ENCODE measurements at regions not wholly inside any gene's neighbourhood (a gene's known extent, or its start where the extent isn't known, plus 50 kb on each side); places are given as distances from the start of the nearest gene placed in this dataset.

DNA sequence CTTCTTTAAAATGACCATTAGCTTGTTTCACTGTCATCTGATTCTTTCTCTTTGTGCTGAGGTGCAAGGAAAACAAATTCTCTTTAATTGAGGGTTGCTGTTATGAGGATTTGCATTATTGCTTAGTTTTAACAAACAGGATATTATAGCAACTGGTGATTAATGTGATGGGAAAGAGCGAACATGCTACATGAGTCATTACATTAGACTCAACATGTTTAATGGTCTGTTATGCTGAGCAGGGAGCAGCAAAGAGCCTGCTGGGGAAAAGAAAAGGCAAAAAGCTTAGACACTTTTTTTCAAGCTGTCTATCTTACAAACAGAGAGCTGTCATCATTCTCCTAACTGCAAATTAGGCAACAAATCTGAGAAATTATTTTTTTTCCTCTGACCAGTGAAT is 230.5 kb upstream of the LCORL start:
- TF ChIP-seq GLIS3 (CRISPR knock-in tag; IDR thresholded peaks at IDR 0.05) (no peak), ZNF8 (CRISPR knock-in tag; IDR thresholded peaks at IDR 0.05) (no peak), ESRRG (CRISPR knock-in tag; IDR thresholded peaks at IDR 0.05) (no peak), ARNTL (CRISPR knock-in tag; IDR thresholded peaks at IDR 0.05; ENCODE audit: borderline replicate concordance, low read depth) (no peak), PPARA (CRISPR knock-in tag; IDR thresholded peaks at IDR 0.05; ENCODE audit: borderline replicate concordance) (no peak), TCF4 (CRISPR knock-in tag; IDR thresholded peaks at IDR 0.05; ENCODE audit: borderline replicate concordance) (no peak), ZC3H10 (CRISPR knock-in tag; IDR thresholded peaks at IDR 0.05) (no peak)
- TF ChIP-seq, protein P1, sequence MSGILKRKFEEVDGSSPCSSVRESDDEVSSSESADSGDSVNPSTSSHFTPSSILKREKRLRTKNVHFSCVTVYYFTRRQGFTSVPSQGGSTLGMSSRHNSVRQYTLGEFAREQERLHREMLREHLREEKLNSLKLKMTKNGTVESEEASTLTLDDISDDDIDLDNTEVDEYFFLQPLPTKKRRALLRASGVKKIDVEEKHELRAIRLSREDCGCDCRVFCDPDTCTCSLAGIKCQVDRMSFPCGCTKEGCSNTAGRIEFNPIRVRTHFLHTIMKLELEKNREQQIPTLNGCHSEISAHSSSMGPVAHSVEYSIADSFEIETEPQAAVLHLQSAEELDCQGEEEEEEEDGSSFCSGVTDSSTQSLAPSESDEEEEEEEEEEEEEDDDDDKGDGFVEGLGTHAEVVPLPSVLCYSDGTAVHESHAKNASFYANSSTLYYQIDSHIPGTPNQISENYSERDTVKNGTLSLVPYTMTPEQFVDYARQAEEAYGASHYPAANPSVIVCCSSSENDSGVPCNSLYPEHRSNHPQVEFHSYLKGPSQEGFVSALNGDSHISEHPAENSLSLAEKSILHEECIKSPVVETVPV (CRISPR knock-in tag; IDR thresholded peaks at IDR 0.05), result no peak
- no peak for ATAC-seq

DNA sequence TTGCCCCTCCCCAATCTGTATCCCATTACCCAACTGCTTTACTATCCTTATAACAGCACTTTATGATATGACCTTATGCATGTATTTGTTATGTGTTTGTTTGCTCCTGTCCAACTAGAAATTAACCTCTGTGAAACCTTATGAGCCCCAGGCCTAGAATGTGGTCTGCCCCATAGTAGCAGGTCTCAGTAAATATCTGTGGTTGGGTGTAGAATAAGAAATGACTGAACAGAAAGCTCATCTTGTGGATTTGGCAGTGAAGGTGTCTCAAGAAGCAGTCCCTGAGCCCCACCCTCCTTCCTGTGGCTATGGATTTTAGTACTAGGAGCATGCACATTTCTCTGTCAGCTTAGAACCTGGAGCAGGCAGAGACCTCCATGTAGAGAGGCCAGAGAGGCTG is 229.0 kb upstream of the LCORL start:
- no peak for TF ChIP-seq CSDC2 (CRISPR knock-in tag; IDR thresholded peaks at IDR 0.05)
- no peak for ATAC-seq

DNA sequence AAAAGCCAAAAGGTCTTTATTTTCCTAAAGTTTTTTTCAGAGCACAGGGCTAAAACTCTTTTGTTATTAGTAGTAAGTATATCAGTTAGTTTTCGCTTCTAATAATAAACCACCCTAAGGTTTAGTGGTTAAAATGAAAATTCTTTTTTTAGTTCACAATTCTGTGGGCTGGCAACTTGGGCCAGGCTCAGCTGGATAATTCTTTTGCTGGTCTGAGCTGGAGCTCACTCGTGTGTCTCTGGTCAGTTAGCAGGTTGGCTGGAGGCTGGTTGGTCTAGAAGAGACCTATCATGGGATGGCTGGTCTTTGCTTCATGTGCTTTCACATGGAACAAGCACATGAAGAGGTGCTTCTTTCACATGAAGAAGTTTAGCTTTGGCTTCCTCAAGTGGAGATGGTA is 227.1 kb upstream of the LCORL start:
- ATAC-seq, result no peak
- TF ChIP-seq ZNF565 (CRISPR knock-in tag; conservative IDR thresholded peaks at IDR 0.05; ENCODE audit: low read depth) (no peak), SNAI2 (CRISPR knock-in tag; IDR thresholded peaks at IDR 0.05) (no peak), OSR1 (CRISPR knock-in tag; IDR thresholded peaks at IDR 0.05) (no peak), BACH2 (CRISPR knock-in tag; IDR thresholded peaks at IDR 0.05; ENCODE audit: borderline replicate concordance) (no peak), PPARA (CRISPR knock-in tag; IDR thresholded peaks at IDR 0.05; ENCODE audit: borderline replicate concordance) (no peak), ESRRG (CRISPR knock-in tag; IDR thresholded peaks at IDR 0.05) (no peak), ISL1 (CRISPR knock-in tag; IDR thresholded peaks at IDR 0.05) (no peak), ZFP3 (CRISPR knock-in tag; IDR thresholded peaks at IDR 0.05) (no peak)
- TF ChIP-seq, protein P2, sequence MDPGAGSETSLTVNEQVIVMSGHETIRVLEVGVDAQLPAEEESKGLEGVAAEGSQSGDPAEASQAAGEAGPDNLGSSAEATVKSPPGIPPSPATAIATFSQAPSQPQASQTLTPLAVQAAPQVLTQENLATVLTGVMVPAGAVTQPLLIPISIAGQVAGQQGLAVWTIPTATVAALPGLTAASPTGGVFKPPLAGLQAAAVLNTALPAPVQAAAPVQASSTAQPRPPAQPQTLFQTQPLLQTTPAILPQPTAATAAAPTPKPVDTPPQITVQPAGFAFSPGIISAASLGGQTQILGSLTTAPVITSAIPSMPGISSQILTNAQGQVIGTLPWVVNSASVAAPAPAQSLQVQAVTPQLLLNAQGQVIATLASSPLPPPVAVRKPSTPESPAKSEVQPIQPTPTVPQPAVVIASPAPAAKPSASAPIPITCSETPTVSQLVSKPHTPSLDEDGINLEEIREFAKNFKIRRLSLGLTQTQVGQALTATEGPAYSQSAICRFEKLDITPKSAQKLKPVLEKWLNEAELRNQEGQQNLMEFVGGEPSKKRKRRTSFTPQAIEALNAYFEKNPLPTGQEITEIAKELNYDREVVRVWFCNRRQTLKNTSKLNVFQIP (CRISPR knock-in tag; IDR thresholded peaks at IDR 0.05; ENCODE audit: borderline replicate concordance, low read depth), result no peak
- TF ChIP-seq, protein P1 (CRISPR knock-in tag; IDR thresholded peaks at IDR 0.05), result no peak
- TF ChIP-seq, protein P3, sequence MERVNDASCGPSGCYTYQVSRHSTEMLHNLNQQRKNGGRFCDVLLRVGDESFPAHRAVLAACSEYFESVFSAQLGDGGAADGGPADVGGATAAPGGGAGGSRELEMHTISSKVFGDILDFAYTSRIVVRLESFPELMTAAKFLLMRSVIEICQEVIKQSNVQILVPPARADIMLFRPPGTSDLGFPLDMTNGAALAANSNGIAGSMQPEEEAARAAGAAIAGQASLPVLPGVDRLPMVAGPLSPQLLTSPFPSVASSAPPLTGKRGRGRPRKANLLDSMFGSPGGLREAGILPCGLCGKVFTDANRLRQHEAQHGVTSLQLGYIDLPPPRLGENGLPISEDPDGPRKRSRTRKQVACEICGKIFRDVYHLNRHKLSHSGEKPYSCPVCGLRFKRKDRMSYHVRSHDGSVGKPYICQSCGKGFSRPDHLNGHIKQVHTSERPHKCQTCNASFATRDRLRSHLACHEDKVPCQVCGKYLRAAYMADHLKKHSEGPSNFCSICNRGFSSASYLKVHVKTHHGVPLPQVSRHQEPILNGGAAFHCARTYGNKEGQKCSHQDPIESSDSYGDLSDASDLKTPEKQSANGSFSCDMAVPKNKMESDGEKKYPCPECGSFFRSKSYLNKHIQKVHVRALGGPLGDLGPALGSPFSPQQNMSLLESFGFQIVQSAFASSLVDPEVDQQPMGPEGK (CRISPR knock-in tag; IDR thresholded peaks at IDR 0.05; ENCODE audit: borderline replicate concordance), result no peak

DNA sequence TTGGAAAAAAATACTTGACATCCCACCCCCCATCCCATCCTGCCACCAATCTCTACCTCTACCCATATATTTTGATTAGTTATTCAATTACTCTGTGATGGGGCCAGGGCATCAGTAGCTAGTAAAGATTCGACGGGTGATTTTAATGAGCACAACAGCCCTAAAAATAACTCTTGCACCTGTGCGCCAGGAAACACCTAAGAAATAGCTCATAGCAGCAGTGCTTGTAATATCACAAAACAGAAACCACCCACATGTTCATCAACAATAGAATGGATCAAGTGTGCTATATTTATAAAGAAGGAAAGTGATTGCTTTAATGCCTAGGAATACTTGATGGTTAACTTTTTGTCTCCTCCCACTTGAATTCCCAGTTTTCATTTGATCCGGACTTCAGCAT is 225.6 kb upstream of the LCORL start:
- no peak for ATAC-seq
- TF ChIP-seq, protein P4, sequence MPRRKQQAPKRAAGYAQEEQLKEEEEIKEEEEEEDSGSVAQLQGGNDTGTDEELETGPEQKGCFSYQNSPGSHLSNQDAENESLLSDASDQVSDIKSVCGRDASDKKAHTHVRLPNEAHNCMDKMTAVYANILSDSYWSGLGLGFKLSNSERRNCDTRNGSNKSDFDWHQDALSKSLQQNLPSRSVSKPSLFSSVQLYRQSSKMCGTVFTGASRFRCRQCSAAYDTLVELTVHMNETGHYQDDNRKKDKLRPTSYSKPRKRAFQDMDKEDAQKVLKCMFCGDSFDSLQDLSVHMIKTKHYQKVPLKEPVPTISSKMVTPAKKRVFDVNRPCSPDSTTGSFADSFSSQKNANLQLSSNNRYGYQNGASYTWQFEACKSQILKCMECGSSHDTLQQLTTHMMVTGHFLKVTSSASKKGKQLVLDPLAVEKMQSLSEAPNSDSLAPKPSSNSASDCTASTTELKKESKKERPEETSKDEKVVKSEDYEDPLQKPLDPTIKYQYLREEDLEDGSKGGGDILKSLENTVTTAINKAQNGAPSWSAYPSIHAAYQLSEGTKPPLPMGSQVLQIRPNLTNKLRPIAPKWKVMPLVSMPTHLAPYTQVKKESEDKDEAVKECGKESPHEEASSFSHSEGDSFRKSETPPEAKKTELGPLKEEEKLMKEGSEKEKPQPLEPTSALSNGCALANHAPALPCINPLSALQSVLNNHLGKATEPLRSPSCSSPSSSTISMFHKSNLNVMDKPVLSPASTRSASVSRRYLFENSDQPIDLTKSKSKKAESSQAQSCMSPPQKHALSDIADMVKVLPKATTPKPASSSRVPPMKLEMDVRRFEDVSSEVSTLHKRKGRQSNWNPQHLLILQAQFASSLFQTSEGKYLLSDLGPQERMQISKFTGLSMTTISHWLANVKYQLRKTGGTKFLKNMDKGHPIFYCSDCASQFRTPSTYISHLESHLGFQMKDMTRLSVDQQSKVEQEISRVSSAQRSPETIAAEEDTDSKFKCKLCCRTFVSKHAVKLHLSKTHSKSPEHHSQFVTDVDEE (CRISPR knock-in tag; IDR thresholded peaks at IDR 0.05), result no peak
- TF ChIP-seq ZNF8 (CRISPR knock-in tag; IDR thresholded peaks at IDR 0.05) (no peak), ZFP3 (CRISPR knock-in tag; IDR thresholded peaks at IDR 0.05) (no peak), OSR1 (CRISPR knock-in tag; IDR thresholded peaks at IDR 0.05) (no peak), ZNF70 (CRISPR knock-in tag; IDR thresholded peaks at IDR 0.05) (no peak), TCF4 (CRISPR knock-in tag; IDR thresholded peaks at IDR 0.05; ENCODE audit: borderline replicate concordance) (no peak), TOX (CRISPR knock-in tag; IDR thresholded peaks at IDR 0.05; ENCODE audit: borderline replicate concordance) (no peak), RARB (CRISPR knock-in tag; IDR thresholded peaks at IDR 0.05) (no peak)
- TF ChIP-seq, protein P2 (CRISPR knock-in tag; IDR thresholded peaks at IDR 0.05; ENCODE audit: borderline replicate concordance, low read depth), result no peak
- TF ChIP-seq, protein P1 (CRISPR knock-in tag; IDR thresholded peaks at IDR 0.05), result no peak
- TF ChIP-seq, protein P5, sequence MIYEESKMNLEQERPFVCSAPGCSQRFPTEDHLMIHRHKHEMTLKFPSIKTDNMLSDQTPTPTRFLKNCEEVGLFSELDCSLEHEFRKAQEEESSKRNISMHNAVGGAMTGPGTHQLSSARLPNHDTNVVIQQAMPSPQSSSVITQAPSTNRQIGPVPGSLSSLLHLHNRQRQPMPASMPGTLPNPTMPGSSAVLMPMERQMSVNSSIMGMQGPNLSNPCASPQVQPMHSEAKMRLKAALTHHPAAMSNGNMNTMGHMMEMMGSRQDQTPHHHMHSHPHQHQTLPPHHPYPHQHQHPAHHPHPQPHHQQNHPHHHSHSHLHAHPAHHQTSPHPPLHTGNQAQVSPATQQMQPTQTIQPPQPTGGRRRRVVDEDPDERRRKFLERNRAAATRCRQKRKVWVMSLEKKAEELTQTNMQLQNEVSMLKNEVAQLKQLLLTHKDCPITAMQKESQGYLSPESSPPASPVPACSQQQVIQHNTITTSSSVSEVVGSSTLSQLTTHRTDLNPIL (CRISPR knock-in tag; IDR thresholded peaks at IDR 0.05; ENCODE audit: low read depth), result no peak

Measured in SK-N-SH treated with all-trans-retinoic acid at 6 μM for 48 hours (cell line).